ENCODE measurements at regions not wholly inside any gene's neighbourhood (a gene's known extent, or its start where the extent isn't known, plus 50 kb on each side); places are given as distances from the start of the nearest gene placed in this dataset.

GRCh38 chr22:34877506-34877905, 188.5 kb upstream of the ISX start:
- TF ChIP-seq MYC (IDR thresholded peaks at IDR 0.05; ENCODE audit: low read depth, low read length): no peak
- TF ChIP-seq, protein P1, sequence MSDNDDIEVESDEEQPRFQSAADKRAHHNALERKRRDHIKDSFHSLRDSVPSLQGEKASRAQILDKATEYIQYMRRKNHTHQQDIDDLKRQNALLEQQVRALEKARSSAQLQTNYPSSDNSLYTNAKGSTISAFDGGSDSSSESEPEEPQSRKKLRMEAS (IDR thresholded peaks at IDR 0.05; ENCODE audit: low read depth, low read length): no peak
- TF ChIP-seq POLR2A (IDR thresholded peaks at IDR 0.05; ENCODE audit: extremely low read depth, insufficient read length): no peak
- TF ChIP-seq, protein P2, sequence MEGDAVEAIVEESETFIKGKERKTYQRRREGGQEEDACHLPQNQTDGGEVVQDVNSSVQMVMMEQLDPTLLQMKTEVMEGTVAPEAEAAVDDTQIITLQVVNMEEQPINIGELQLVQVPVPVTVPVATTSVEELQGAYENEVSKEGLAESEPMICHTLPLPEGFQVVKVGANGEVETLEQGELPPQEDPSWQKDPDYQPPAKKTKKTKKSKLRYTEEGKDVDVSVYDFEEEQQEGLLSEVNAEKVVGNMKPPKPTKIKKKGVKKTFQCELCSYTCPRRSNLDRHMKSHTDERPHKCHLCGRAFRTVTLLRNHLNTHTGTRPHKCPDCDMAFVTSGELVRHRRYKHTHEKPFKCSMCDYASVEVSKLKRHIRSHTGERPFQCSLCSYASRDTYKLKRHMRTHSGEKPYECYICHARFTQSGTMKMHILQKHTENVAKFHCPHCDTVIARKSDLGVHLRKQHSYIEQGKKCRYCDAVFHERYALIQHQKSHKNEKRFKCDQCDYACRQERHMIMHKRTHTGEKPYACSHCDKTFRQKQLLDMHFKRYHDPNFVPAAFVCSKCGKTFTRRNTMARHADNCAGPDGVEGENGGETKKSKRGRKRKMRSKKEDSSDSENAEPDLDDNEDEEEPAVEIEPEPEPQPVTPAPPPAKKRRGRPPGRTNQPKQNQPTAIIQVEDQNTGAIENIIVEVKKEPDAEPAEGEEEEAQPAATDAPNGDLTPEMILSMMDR (IDR thresholded peaks at IDR 0.05; ENCODE audit: low read depth, low read length): no peak
- H3K4me3 ChIP-seq (ENCODE audit: low read depth, low read length): no peak overlapping the region
- no peak for DNase-seq (ENCODE audit: low read depth)

- H3K4me3 ChIP-seq (ENCODE audit: low read depth, low read length): no peak overlapping the region
- DNase-seq (ENCODE audit: low read depth): no peak
- no peak for TF ChIP-seq MYC (IDR thresholded peaks at IDR 0.05; ENCODE audit: low read depth, low read length)
- TF ChIP-seq POLR2A (IDR thresholded peaks at IDR 0.05; ENCODE audit: extremely low read depth, insufficient read length): no peak
- TF ChIP-seq, protein P1 (IDR thresholded peaks at IDR 0.05; ENCODE audit: low read depth, low read length): no peak
- TF ChIP-seq, protein P2 (IDR thresholded peaks at IDR 0.05; ENCODE audit: low read depth, low read length): no peak
Observed at GRCh38 chr22:34878171-34878570, 187.8 kb upstream of the ISX start.

DNA sequence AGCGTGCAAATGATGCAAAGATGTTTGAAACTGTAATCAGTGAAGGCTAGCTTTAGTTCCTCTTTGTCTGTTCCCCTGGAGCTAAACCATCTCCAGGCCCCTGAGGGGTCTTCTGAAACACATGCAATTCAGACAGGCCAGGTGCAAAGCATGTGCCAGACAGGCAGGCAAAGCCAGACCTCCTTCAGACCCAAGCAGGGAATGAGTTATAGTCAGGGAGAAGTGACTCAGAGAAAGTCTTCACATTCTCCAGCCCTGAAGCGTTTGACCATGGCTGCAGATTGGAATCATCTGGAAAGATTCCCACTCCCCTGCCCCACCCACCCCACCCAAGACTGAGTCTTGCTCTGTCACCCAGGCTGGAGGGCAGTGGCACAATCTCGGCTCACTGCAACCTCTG, 187.0 kb upstream of the ISX start:
- H3K4me3 ChIP-seq (ENCODE audit: low read depth, low read length): no peak overlapping the region
- TF ChIP-seq MYC (IDR thresholded peaks at IDR 0.05; ENCODE audit: low read depth, low read length) (no peak), POLR2A (IDR thresholded peaks at IDR 0.05; ENCODE audit: extremely low read depth, insufficient read length) (no peak)
- TF ChIP-seq, protein P2 (IDR thresholded peaks at IDR 0.05; ENCODE audit: low read depth, low read length): no peak
- TF ChIP-seq, protein P1 (IDR thresholded peaks at IDR 0.05; ENCODE audit: low read depth, low read length): no peak
- no peak for DNase-seq (ENCODE audit: low read depth)

- DNase-seq (ENCODE audit: low read depth): no peak
- TF ChIP-seq, protein P1 (IDR thresholded peaks at IDR 0.05; ENCODE audit: low read depth, low read length): no peak
- TF ChIP-seq, protein P2 (IDR thresholded peaks at IDR 0.05; ENCODE audit: low read depth, low read length): no peak
- TF ChIP-seq POLR2A (IDR thresholded peaks at IDR 0.05; ENCODE audit: extremely low read depth, insufficient read length) (no peak), MYC (IDR thresholded peaks at IDR 0.05; ENCODE audit: low read depth, low read length) (no peak)
- H3K4me3 ChIP-seq (ENCODE audit: low read depth, low read length): no peak overlapping the region
Observed at GRCh38 chr22:34880662-34881061, 185.3 kb upstream of the ISX start.

GRCh38 chr22:34881453-34881852, 184.5 kb upstream of the ISX start:
- H3K4me3 ChIP-seq (ENCODE audit: low read depth, low read length): no peak overlapping the region
- no peak for DNase-seq (ENCODE audit: low read depth)
- TF ChIP-seq POLR2A (IDR thresholded peaks at IDR 0.05; ENCODE audit: extremely low read depth, insufficient read length) (no peak), MYC (IDR thresholded peaks at IDR 0.05; ENCODE audit: low read depth, low read length) (no peak)

- no peak overlapping the region for H3K4me3 ChIP-seq (ENCODE audit: low read depth, low read length)
- DNase-seq (ENCODE audit: low read depth): no peak
- TF ChIP-seq POLR2A (IDR thresholded peaks at IDR 0.05; ENCODE audit: extremely low read depth, insufficient read length) (no peak), MYC (IDR thresholded peaks at IDR 0.05; ENCODE audit: low read depth, low read length) (no peak)
- TF ChIP-seq, protein P2 (IDR thresholded peaks at IDR 0.05; ENCODE audit: low read depth, low read length): no peak
- TF ChIP-seq, protein P1 (IDR thresholded peaks at IDR 0.05; ENCODE audit: low read depth, low read length): no peak
Observed at GRCh38 chr22:34885852-34886251, 180.1 kb upstream of the ISX start.
